ENCODE measurements at regions not wholly inside any gene's neighbourhood (a gene's known extent, or its start where the extent isn't known, plus 50 kb on each side); places are given as distances from the start of the nearest gene placed in this dataset.

DNA sequence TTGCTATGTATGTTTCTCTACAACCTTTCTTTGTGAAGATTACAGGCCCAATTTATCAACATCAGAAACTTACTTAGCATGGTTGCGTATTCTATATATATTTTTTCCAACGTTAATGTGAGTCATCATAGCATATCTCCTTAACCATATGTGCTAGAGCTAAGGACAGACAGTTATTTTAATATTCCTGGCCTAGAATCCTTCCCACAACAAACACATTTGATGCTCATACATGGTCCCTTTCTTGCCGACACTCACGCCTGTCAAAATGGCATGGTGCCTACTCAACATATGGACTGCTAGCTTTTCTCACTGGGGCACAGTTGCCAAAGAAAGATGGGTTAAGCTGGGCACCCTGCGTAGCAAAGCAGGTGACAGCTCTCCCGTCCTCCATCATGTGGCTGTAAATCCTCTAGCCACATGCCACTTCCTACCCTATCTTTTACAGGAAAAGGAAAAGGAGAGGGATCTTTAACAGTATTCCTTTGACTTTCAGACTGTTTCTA, 75.2 kb upstream of the GALNT5 start:
- Histone ChIP-seq H3K4me2 (ENCODE audit: low read length) (no peak overlapping the region), H3K9me3 (ENCODE audit: low read length) (no peaks in the 10 kb centered on the region), H3K4me1 (ENCODE audit: insufficient read depth, low read length, severe bottlenecking) (no peaks in the 10 kb centered on the region), H4K20me1 (ENCODE audit: insufficient read depth, low read length) (no peaks in the 10 kb centered on the region), H3K36me3 (ENCODE audit: insufficient read depth, low read length) (no peaks in the 10 kb centered on the region), H3K4me3 (ENCODE audit: low read depth, low read length, poor library complexity, severe bottlenecking) (no peak overlapping the region), H3F3A (ENCODE audit: insufficient read depth, low read length) (no peaks in the 10 kb centered on the region), H3K79me2 (ENCODE audit: insufficient read depth, low read length) (no peaks in the 10 kb centered on the region), H3K9ac (ENCODE audit: low read length) (no peak overlapping the region), H2AFZ (ENCODE audit: low read length) (no peak overlapping the region), H3K9me2 (ENCODE audit: low read depth, low read length) (no peaks in the 10 kb centered on the region), H3K27ac (ENCODE audit: low read depth, low read length, poor library complexity, severe bottlenecking) (no peak overlapping the region), H3K27me3 (ENCODE audit: insufficient read depth, low read length) (no peaks in the 10 kb centered on the region)
- TF ChIP-seq EZH2 (IDR thresholded peaks at IDR 0.05; ENCODE audit: borderline replicate concordance, low read length) = no peak
- TF ChIP-seq, protein P1, sequence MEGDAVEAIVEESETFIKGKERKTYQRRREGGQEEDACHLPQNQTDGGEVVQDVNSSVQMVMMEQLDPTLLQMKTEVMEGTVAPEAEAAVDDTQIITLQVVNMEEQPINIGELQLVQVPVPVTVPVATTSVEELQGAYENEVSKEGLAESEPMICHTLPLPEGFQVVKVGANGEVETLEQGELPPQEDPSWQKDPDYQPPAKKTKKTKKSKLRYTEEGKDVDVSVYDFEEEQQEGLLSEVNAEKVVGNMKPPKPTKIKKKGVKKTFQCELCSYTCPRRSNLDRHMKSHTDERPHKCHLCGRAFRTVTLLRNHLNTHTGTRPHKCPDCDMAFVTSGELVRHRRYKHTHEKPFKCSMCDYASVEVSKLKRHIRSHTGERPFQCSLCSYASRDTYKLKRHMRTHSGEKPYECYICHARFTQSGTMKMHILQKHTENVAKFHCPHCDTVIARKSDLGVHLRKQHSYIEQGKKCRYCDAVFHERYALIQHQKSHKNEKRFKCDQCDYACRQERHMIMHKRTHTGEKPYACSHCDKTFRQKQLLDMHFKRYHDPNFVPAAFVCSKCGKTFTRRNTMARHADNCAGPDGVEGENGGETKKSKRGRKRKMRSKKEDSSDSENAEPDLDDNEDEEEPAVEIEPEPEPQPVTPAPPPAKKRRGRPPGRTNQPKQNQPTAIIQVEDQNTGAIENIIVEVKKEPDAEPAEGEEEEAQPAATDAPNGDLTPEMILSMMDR (IDR thresholded peaks at IDR 0.05; ENCODE audit: low read length) = no peak

GRCh38 chr2:157182834-157183396, 74.6 kb upstream of the GALNT5 start:
- no peaks in the 10 kb centered on the region for H3K79me2 ChIP-seq (ENCODE audit: insufficient read depth, low read length)
- no peak overlapping the region for H2AFZ ChIP-seq (ENCODE audit: low read length)
- H3K36me3 ChIP-seq (ENCODE audit: insufficient read depth, low read length) = no peaks in the 10 kb centered on the region
- H3F3A ChIP-seq (ENCODE audit: insufficient read depth, low read length) = no peaks in the 10 kb centered on the region
- no peak for TF ChIP-seq EZH2 (IDR thresholded peaks at IDR 0.05; ENCODE audit: borderline replicate concordance, low read length)
- TF ChIP-seq, protein P1 (IDR thresholded peaks at IDR 0.05; ENCODE audit: low read length) = no peak
- H3K9me3 ChIP-seq (ENCODE audit: low read length) = no peaks in the 10 kb centered on the region
- no peak overlapping the region for H3K4me3 ChIP-seq (ENCODE audit: low read depth, low read length, poor library complexity, severe bottlenecking)
- no peaks in the 10 kb centered on the region for H3K9me2 ChIP-seq (ENCODE audit: low read depth, low read length)
- H3K9ac ChIP-seq (ENCODE audit: low read length) = no peak overlapping the region
- H3K4me2 ChIP-seq (ENCODE audit: low read length) = no peak overlapping the region
- no peaks in the 10 kb centered on the region for H3K27me3 ChIP-seq (ENCODE audit: insufficient read depth, low read length)
- no peaks in the 10 kb centered on the region for H3K4me1 ChIP-seq (ENCODE audit: insufficient read depth, low read length, severe bottlenecking)
- H3K27ac ChIP-seq (ENCODE audit: low read depth, low read length, poor library complexity, severe bottlenecking) = no peak overlapping the region
- H4K20me1 ChIP-seq (ENCODE audit: insufficient read depth, low read length) = no peaks in the 10 kb centered on the region

- TF ChIP-seq, protein P1 (IDR thresholded peaks at IDR 0.05; ENCODE audit: low read length) = no peak
- no peak for TF ChIP-seq EZH2 (IDR thresholded peaks at IDR 0.05; ENCODE audit: borderline replicate concordance, low read length)
- no peaks in the 10 kb centered on the region for H3K27me3 ChIP-seq (ENCODE audit: insufficient read depth, low read length)
- no peaks in the 10 kb centered on the region for H3K36me3 ChIP-seq (ENCODE audit: insufficient read depth, low read length)
- H3K4me1 ChIP-seq (ENCODE audit: insufficient read depth, low read length, severe bottlenecking) = no peaks in the 10 kb centered on the region
- no peaks in the 10 kb centered on the region for H3K9me2 ChIP-seq (ENCODE audit: low read depth, low read length)
- no peaks in the 10 kb centered on the region for H3F3A ChIP-seq (ENCODE audit: insufficient read depth, low read length)
- H3K79me2 ChIP-seq (ENCODE audit: insufficient read depth, low read length) = no peaks in the 10 kb centered on the region
- H3K4me3 ChIP-seq (ENCODE audit: low read depth, low read length, poor library complexity, severe bottlenecking) = no peak overlapping the region
- no peak overlapping the region for H2AFZ ChIP-seq (ENCODE audit: low read length)
- no peaks in the 10 kb centered on the region for H3K9me3 ChIP-seq (ENCODE audit: low read length)
- no peak overlapping the region for H3K4me2 ChIP-seq (ENCODE audit: low read length)
- no peak overlapping the region for H3K27ac ChIP-seq (ENCODE audit: low read depth, low read length, poor library complexity, severe bottlenecking)
- no peaks in the 10 kb centered on the region for H4K20me1 ChIP-seq (ENCODE audit: insufficient read depth, low read length)
- H3K9ac ChIP-seq (ENCODE audit: low read length) = no peak overlapping the region
These were observed 73.2 kb upstream of the GALNT5 start for GRCh38 chr2:157184161-157184895.

Data from OCI-LY1 (cell line).